CD14-positive monocyte (primary cell): ENCODE measurements at regions not wholly inside any gene's neighbourhood (a gene's known extent, or its start where the extent isn't known, plus 50 kb on each side); places are given as distances from the start of the nearest gene placed in this dataset.

Source experiments
- DNase-seq, 3 donors: peaks; one replicate each; pipeline ENCODE4 v3.0.0-alpha.2; 2011 to 2022
- H2AFZ ChIP-seq: 2 replicates; pipeline ENCODE4 v1.6.0; 2012; ENCODE audit warnings: mild to moderate bottlenecking, low read depth, low read length, inconsistent platforms; ENCODE audit not compliant: insufficient read depth, poor library complexity, severe bottlenecking
- H3K27ac ChIP-seq, 2 donors: 1 replicate in 1 of 2; 2 replicates in 1 of 2; pipeline ENCODE4 v1.5.1; 2012 to 2013; ENCODE audit warnings: low read length in 2 of 2, control low read depth in 1 of 2, inconsistent platforms in 1 of 2, low read depth in 1 of 2, mild to moderate bottlenecking in 1 of 2
- H3K27me3 ChIP-seq, 2 donors: one replicate each; pipeline versions ENCODE4 v1.6.0 to v1.6.1; 2011 to 2013; ENCODE audit warnings: low read length in 2 of 2; ENCODE audit not compliant: control insufficient read depth in 2 of 2, insufficient read depth in 2 of 2
- H3K36me3 ChIP-seq, 2 donors: replicated peaks in 1 of 2; 1 replicate in 1 of 2; 2 replicates in 1 of 2; pipeline versions ENCODE4 v1.5.1 to v1.6.1; 2012 to 2013; ENCODE audit warnings: low read length in 2 of 2, control low read depth in 1 of 2, inconsistent platforms in 1 of 2, mild to moderate bottlenecking in 1 of 2; ENCODE audit not compliant: insufficient read depth in 2 of 2, control insufficient read depth in 1 of 2
- H3K4me1 ChIP-seq, 2 donors: 1 replicate in 1 of 2; 2 replicates in 1 of 2; pipeline versions ENCODE4 v1.5.1 to v1.6.1; 2012 to 2013; ENCODE audit warnings: low read length in 2 of 2, control low read depth in 1 of 2, inconsistent platforms in 1 of 2, mild to moderate bottlenecking in 1 of 2, moderate library complexity in 1 of 2; ENCODE audit not compliant: insufficient read depth in 2 of 2, control insufficient read depth in 1 of 2
- H3K4me2 ChIP-seq: replicated peaks from 2 replicates; pipeline ENCODE3; 2012; ENCODE audit warnings: low read length, moderate library complexity, mild to moderate bottlenecking; ENCODE audit not compliant: poor library complexity, severe bottlenecking; ENCODE audit errors: extremely low read depth
- H3K4me3 ChIP-seq, 3 experiments: fragments of 200-600 bp in 1 of 3; sonication (generic) in 1 of 3; replicated peaks in 1 of 3; 1 replicate in 2 of 3; 2 replicates in 1 of 3; pipeline ENCODE4 v1.5.1; 2011 to 2013; ENCODE audit warnings: low read length in 3 of 3, mild to moderate bottlenecking in 3 of 3, control low read depth in 2 of 3, low read depth in 2 of 3, inconsistent platforms in 1 of 3, moderate library complexity in 1 of 3
- H3K79me2 ChIP-seq: 2 replicates; pipeline ENCODE4 v1.6.0; 2012; ENCODE audit warnings: mild to moderate bottlenecking, control low read depth, inconsistent platforms, low read length, moderate library complexity; ENCODE audit not compliant: insufficient read depth
- H3K9ac ChIP-seq: 2 replicates; pipeline ENCODE4 v1.6.0; 2017; ENCODE audit warnings: low read length, mild to moderate bottlenecking; ENCODE audit not compliant: insufficient read depth, poor library complexity, severe bottlenecking
- H3K9me3 ChIP-seq, 2 donors: replicated peaks in 1 of 2; 1 replicate in 1 of 2; 2 replicates in 1 of 2; pipeline versions ENCODE4 v1.5.1 to v1.6.1; 2012 to 2013; ENCODE audit warnings: low read length in 2 of 2, control low read depth in 1 of 2; ENCODE audit not compliant: control insufficient read depth in 1 of 2, insufficient read depth in 1 of 2
- H4K20me1 ChIP-seq: 2 replicates; pipeline ENCODE4 v1.6.0; 2012; ENCODE audit warnings: mild to moderate bottlenecking, low read length, control low read depth, moderate library complexity; ENCODE audit not compliant: insufficient read depth
- H3K27ac Mint-ChIP-seq, 7 donors: one replicate each; pipeline ENCODE4 v1.8.0; 2020; ENCODE audit warnings: mild to moderate bottlenecking in 7 of 7, mixed read lengths in 7 of 7, moderate library complexity in 6 of 7, inconsistent platforms in 2 of 7
- H3K27me3 Mint-ChIP-seq, 3 donors: one replicate each; pipeline ENCODE4 v1.8.0; 2021 to 2022; ENCODE audit warnings: low read depth in 3 of 3, mild to moderate bottlenecking in 3 of 3, mixed read lengths in 3 of 3, moderate library complexity in 3 of 3, inconsistent platforms in 1 of 3
- H3K36me3 Mint-ChIP-seq, 2 donors: one replicate each; pipeline ENCODE4 v1.8.0; 2020; ENCODE audit warnings: mixed read lengths in 2 of 2, inconsistent platforms in 1 of 2, mild to moderate bottlenecking in 1 of 2
- H3K4me1 Mint-ChIP-seq: one replicate; pipeline ENCODE4 v1.8.0; 2020; ENCODE audit warnings: mild to moderate bottlenecking, mixed read lengths
- H3K4me3 Mint-ChIP-seq, 2 donors: one replicate each; pipeline ENCODE4 v1.8.0; 2020; ENCODE audit warnings: mild to moderate bottlenecking in 2 of 2, mixed read lengths in 2 of 2, moderate library complexity in 1 of 2
- H3K9me3 Mint-ChIP-seq, 7 donors: one replicate each; pipeline ENCODE4 v1.8.0; 2020 to 2022; ENCODE audit warnings: mixed read lengths in 7 of 7, mild to moderate bottlenecking in 6 of 7, moderate library complexity in 6 of 7, inconsistent platforms in 2 of 7
- CTCF ChIP-seq: fragments of 200-600 bp; IDR thresholded peaks from one replicate; pipeline ENCODE4 v1.8.0; 2022; ENCODE audit warnings: antibody characterized with exemption, mild to moderate bottlenecking
- WGBS: methylation state at CpG from one replicate; pipeline ENCODE4 v1.1.5; 2013; ENCODE audit warnings: missing lambda C conversion rate; ENCODE audit not compliant: insufficient coverage; 5-methylcytosine and 5-hydroxymethylcytosine counted together
- intact Hi-C, 2 donors: fragments of 100-400 bp; cut with micrococcal nuclease; formaldehyde crosslinking; loops; one replicate each; pipeline versions ENCODE4 v1.15.0 to v1.15.1; 2023

DNA sequence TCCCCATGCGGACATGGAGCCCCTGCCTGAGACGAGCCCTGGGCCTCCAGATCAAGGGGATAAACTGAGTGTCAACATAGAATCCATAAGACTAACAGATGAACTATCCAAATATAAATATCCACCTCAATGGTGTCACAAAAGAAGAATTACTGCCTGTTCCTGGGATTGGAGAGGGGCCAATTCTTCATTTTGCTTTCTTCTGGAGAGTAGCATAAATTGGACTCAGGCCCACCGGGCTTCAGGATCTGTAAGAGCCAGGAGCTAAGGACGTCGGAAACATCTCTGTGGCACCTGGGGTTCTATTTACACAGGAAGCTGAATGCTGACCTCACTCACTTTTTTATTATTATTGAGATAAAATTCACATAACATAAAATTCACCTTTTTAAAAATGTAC lies 408.2 kb upstream of the CCDC196 start:
- Histone ChIP-seq H3K27ac (no peak overlapping the region), H4K20me1 (no peaks in the 10 kb centered on the region), H3K79me2 (no peaks in the 10 kb centered on the region), H3K4me2 (no peak overlapping the region), H3K36me3 (no peaks in the 10 kb centered on the region), H2AFZ (no peak overlapping the region), H3K9me3 (no peaks in the 10 kb centered on the region), H3K4me3 (no peak overlapping the region), H3K27me3 (no peaks in the 10 kb centered on the region), H3K4me1 (no peaks in the 10 kb centered on the region), H3K9ac (no peak overlapping the region)
- TF ChIP-seq CTCF, result no peak
- intact Hi-C loops, result loop anchor here in 1 of 2 donors (10.0 kb wide), 1 partner anchor 913 kb away; no protein-coding TSS in a partner anchor
- no peak overlapping the region for H3K4me3 Mint-ChIP-seq
- no peak overlapping the region for H3K27ac Mint-ChIP-seq
- no peak for DNase-seq
- peaks cover 0 to 3% (median 3%) of the 10 kb centered on the region in 3 donors for H3K27me3 Mint-ChIP-seq
- H3K36me3 Mint-ChIP-seq, result no peaks in the 10 kb centered on the region
- H3K4me1 Mint-ChIP-seq, result peaks cover 5% of the 10 kb centered on the region
- H3K9me3 Mint-ChIP-seq, result no peaks in the 10 kb centered on the region
- WGBS, result 100% methylated on average over 1 of the region's 5 CpGs

DNA sequence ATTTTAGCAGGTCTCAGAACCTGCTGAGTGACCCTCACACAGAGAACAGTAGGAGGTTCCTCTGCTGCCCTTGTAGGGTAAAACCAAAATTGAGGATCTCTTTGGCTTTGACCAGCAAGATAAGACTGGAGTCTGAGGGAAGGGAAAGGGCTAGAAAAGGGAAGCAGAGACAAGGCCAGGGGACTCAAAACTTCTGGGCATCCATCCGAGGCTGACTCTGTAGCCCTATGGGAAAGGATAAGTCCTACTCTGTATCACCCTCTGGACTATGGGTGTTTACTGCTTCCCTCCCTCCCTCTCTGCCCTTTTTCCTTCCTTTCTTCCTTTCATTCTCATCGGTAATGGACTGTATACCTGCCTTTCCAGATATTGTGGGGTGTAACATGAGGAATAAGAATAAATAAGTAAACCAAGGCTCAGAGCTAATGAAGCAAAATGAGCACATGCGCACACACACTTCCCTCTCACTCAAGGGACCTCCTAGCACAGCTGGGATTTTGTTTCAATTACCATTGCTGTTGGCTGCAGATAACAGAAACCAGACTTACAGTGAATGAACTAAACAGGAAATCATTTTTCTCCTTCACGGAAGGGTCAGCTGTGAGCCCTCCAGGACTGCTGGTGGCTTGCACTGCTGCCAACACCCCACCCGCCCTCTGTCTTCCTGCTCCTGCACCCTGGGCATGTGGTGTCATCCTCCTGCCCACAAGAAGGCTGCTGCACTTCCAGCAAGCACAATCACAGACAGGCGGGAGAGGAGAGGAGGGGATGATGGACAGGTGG lies 404.4 kb upstream of the CCDC196 start:
- no peak for TF ChIP-seq CTCF
- no peak overlapping the region for H3K4me3 ChIP-seq
- 0% methylated on average over 1 of the region's 6 CpGs for WGBS
- no peak overlapping the region for H2AFZ ChIP-seq
- H3K9me3 ChIP-seq, result no peaks in the 10 kb centered on the region
- no peaks in the 10 kb centered on the region for H3K36me3 Mint-ChIP-seq
- H3K4me1 Mint-ChIP-seq, result peaks cover 12% of the 10 kb centered on the region
- H3K9me3 Mint-ChIP-seq, result no peaks in the 10 kb centered on the region
- intact Hi-C loops, result no loop called here
- no peak overlapping the region for H3K4me2 ChIP-seq
- no peaks in the 10 kb centered on the region for H3K27me3 ChIP-seq
- H3K27me3 Mint-ChIP-seq, result peaks cover 0 to 3% (median 0%) of the 10 kb centered on the region in 3 donors
- H3K27ac ChIP-seq, result no peak overlapping the region
- no peak overlapping the region for H3K9ac ChIP-seq
- H4K20me1 ChIP-seq, result no peaks in the 10 kb centered on the region
- no peaks in the 10 kb centered on the region for H3K79me2 ChIP-seq
- H3K36me3 ChIP-seq, result no peaks in the 10 kb centered on the region
- no peaks in the 10 kb centered on the region for H3K4me1 ChIP-seq
- DNase-seq, result no peak
- peak overlapping the region in 1 of 7 donors; percentile 36 for H3K27ac Mint-ChIP-seq
- H3K4me3 Mint-ChIP-seq, result no peak overlapping the region
